ENCODE measurements at regions not wholly inside any gene's neighbourhood (a gene's known extent, or its start where the extent isn't known, plus 50 kb on each side); places are given as distances from the start of the nearest gene placed in this dataset.

DNA sequence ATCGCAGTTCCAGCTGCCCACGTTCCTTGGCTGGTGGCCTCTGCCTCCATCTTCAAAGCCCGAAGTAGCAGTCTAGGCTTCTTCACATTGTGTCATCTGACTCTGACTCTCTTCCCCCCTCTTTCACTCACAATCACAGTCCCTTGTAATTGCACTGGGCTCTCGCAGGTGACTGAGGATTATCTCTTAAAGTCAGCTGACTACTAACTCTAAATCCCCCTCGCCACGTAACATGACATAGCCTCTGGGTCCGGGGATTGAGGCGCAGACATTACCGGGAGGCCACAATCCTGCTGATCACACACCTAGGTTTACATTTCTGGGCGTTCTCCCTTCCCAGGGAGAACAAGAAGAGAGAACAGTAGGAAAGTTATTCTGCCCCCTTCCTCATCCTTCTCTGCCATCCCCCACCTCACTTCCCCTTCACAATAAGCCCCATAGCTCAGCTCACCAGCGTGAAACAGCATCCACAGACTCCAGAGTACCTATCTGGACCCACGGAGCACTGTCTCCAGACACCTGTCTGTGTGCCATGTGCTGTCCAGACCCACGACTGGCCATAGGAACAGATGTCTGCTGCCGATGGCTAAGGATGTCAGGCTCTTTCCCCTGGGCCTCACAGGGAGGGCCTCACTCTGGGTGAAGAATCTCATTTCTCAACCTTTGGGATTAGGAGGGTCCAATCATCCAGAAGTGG lies 64.3 kb upstream of the FZD7 start:
- DNase-seq (ENCODE audit: low spot score), result no peak

GRCh38 chr2:201969938-201970785 lies 63.5 kb upstream of the FZD7 start:
- no peak for DNase-seq (ENCODE audit: low spot score)

DNA sequence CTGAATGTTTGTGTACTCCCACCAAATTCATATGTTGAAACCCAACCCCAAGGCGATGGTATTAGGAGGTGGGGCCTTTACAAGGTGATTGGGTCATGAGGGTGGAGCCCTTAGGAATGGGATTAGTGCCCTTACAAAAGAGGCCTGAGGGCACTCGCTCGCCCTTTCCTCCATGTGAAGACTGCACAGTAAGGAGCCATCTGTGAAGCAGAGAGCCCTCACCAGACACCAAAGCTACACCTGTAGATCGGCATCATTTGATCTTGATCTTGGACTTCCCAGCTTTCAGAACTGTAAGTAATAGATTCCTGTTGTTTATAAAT lies 62.9 kb upstream of the FZD7 start:
- DNase-seq (ENCODE audit: low spot score), result no peak

DNA sequence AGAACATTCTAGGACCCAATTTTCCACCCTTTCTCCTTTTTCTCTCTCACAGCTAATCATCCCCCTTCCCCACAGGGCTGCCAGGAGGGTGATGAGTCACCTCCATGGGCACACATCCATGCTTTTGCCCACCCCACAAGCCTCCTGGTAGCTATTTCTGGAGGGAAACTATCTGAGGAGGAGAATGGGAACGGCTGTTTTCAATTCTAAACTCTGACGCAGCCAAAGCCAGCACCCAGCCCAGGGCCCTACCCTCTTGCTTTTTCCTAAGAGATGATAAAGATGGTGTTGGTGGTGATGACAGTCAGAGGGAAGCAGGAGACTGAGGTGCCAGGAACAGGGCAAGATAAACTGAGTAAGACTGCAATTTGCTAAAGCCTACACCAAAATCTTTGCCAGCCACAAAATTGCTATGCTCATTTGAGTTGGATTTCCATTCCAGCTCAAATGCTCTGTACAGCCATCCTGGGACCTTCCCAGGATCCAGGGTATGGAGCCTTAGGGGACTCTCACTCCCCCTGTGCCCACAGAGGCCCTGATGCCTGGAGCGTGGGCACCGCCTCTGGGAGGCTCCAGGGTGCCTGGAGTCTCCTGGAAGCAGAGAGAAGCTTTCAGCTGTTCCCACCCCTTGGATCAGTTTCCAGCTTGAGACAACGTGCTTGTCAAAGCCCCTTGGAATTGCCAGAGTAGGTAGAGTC lies 62.0 kb upstream of the FZD7 start:
- no peak for DNase-seq (ENCODE audit: low spot score)

DNA sequence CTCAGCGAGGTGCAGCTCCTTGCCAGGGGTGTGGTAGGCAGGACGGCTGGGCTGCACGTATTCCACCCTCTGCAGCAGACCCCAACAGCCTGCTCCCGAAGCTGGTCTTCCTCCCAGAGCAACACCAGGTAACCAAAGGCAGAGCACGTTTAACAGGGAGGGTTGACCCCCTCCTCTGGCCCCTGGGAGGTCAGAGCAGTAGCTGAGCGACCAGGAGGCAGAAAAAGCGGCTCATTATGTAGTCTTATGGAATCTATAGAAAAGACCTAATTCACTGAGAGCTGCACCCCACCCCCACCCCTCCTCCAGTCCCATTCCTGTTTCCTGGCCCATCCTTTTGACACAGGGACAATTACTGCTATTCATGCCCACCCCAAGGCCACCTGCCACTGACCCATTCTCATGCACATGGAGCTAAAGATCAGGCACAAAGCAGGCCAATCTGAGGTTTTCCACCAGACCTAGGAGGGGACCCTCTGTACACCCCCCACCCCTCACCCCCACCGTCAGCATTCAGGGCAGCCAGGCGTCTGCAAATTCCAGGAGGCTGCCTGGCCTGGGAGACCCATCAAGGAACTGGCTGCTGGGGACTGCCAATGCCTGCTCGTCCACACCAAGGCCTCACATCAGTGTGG lies 60.9 kb upstream of the FZD7 start:
- no peak for DNase-seq (ENCODE audit: low spot score)

GRCh38 chr2:201973305-201973928 lies 60.2 kb upstream of the FZD7 start:
- DNase-seq (ENCODE audit: low spot score), result no peak

- DNase-seq (ENCODE audit: low spot score), result no peak
These were observed 59.2 kb upstream of the FZD7 start for GRCh38 chr2:201974171-201975100.

GRCh38 chr2:201975434-201975833 lies 58.2 kb upstream of the FZD7 start:
- DNase-seq (ENCODE audit: low spot score), result no peak

DNA sequence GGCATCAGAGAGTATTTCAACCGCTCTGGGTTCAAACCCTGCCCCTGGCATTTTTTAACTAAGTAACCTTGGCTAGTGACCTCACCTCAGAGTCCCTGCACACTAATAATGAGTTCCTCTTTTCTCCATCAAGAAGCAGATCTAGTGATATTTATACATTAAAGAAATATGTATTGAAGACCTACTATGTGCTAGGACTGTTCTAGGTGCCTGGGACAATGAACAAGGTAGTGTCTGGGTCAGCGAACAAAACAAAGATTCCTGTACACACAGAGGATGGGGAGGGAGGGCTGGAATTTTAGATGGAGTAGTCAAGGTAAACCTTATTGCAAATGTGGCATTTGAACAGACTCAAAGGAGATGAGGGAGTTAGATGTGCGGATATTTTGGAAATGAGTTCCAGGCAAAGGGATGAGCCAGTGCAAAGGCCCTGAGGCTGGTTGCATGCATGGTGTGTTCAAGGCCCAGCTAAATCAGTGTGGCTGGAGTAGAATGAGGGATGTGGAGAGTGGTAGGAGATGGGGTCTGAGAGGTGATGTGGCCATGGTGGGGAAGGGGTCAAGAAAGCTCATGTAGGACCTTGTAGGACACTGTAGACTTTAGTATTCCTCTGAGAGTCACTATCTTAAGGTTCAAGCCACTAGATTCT lies 57.6 kb upstream of the FZD7 start:
- no peak for DNase-seq (ENCODE audit: low spot score)

DNA sequence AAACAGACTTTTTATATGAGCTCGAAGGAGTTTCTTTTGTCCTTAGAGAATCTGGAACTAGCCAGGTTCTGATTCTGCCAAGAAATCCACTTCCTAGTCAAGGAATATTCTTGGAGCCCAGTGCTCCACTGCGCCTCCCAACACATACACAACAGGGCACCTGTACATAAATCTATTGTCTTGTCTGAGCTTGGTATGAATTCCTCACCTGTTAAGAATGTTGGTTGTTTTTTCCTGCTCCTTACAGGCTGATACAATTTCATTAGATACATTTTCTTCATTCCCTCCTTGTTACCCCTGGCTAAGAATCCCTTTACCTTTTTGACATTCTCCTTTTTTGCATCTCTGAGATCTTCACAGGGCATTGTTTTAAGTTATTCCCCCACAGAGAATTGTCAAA lies 56.0 kb upstream of the FZD7 start:
- DNase-seq (ENCODE audit: low spot score), result no peak

DNA sequence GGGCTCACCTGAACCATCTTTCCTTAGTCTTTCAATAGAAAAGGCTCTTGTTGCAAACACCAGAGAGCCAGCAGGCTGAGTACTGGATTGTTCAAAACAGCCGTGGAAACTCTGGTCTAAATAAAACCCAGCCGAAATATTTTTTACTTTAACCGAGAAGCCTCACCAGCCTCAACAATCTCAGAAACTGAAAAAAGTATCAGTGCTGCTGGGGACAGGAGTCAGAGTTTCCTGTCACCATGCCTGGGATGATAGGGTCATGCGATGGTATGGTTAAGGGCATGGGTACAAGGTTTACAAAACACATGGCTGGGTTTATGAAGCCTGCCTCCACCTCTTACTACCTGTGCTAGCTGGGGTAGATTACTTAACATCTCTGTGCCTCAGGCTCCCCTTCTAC lies 55.3 kb upstream of the FZD7 start:
- DNase-seq (ENCODE audit: low spot score), result no peak

DNA sequence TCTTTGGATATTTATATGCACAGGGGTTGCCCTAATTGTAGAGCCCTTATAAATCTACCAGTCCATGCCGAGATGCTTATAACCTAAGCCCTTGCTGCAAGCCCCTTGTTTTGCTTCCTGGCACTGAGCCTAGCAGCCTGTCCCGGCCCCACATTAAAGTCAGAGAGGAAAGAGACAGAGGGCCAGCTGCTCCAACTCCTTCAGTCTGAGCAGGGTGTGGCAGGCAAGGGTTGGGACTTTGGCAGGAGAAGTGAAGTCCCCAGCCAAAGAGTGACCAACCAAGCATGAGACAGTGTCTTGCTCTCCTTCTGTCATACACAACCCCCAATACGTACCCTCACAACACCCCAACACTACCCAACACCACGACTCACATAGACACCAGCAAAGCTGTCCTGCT lies 54.7 kb upstream of the FZD7 start:
- no peak for DNase-seq (ENCODE audit: low spot score)

DNA sequence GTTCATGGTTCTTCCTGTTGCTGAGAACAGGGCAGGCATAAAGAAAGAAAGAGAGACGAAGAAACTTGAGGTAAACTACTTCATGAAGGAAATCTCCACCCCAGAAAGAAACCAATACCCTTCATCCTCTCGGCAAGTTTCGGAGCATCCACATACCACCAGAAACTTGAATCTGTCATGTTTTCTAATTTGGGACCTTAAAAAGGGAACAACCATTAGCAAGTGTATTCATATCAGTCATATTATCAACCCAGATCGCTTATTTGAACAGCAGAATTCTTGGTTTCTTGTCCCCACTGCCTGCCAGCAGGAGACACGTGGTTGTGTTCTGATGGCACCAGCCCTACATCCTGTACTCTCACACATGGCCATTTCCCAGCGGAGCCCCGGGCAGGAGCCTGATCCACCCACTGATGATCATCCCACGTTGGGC lies 53.2 kb upstream of the FZD7 start:
- no peak for DNase-seq (ENCODE audit: low spot score)

GRCh38 chr2:201980946-201981345 lies 52.7 kb upstream of the FZD7 start:
- DNase-seq (ENCODE audit: low spot score), result no peak

GRCh38 chr2:201983174-201983573 lies 50.5 kb upstream of the FZD7 start:
- DNase-seq (ENCODE audit: low spot score), result no peak

- DNase-seq (ENCODE audit: low spot score), result no peak
These were observed 49.9 kb upstream of the FZD7 start for GRCh38 chr2:201983800-201984199.
